A549 (cell line): ENCODE measurements at regions not wholly inside any gene's neighbourhood (a gene's known extent, or its start where the extent isn't known, plus 50 kb on each side); places are given as distances from the start of the nearest gene placed in this dataset.

Experiments
- ATAC-seq, 2 experiments: fragments of 200-7000 bp in 1 of 2; fragments of >200 bp in 1 of 2; cut with Nextera tagmentation in 1 of 2; cut with Tn5 transposase in 1 of 2; 3 replicates each; pipeline versions ENCODE4 v1.8.0 to v1.9.1; 2018 to 2020; ENCODE audit warnings: mild to moderate bottlenecking in 1 of 2, moderate library complexity in 1 of 2
- CTCF ChIA-PET: fragments of 300-600 bp; sonication (Branson Sonifier 250); formaldehyde crosslinking; extraction: SDS; loops from one replicate; lab custom pipeline; 2021; ENCODE audit warnings: antibody characterized with exemption, inconsistent platforms; lab: Yijun Ruan, JAX
- POLR2A ChIA-PET: fragments of 350-600 bp; formaldehyde crosslinking; extraction: SDS; loops from one replicate; lab custom pipeline; 2021; ENCODE audit warnings: antibody characterized with exemption, inconsistent platforms; lab: Yijun Ruan, JAX
- DNase-seq, 2 experiments: peaks; one replicate each; pipeline versions ENCODE4 v3.0.0 to v3.0.0-alpha.2; 2011 to 2016; ENCODE audit warnings: low read depth in 1 of 2, low spot score in 1 of 2
- FAIRE-seq: peaks from 2 replicates; lab custom pipeline; 2011; peaks lifted over from hg19 to GRCh38; lab: Jason Lieb, UNC
- H3K27ac ChIP-seq, 2 experiments: fragments of >200 bp; sonication (Bioruptor Twin); formaldehyde crosslinking; 3 replicates each; pipeline ENCODE4 v1.5.1; 2016 to 2017
- H3K4me1 ChIP-seq: fragments of >200 bp; sonication (Bioruptor Twin); formaldehyde crosslinking; 3 replicates; pipeline ENCODE4 v1.6.1; 2016
- H3K4me2 ChIP-seq: fragments of >200 bp; sonication (Bioruptor Twin); formaldehyde crosslinking; 3 replicates; pipeline ENCODE4 v1.6.1; 2016
- H3K4me3 ChIP-seq: fragments of >200 bp; sonication (Bioruptor Twin); formaldehyde crosslinking; 3 replicates; pipeline ENCODE4 v1.5.1; 2016
- H3K9me3 ChIP-seq: fragments of >200 bp; sonication (Bioruptor Twin); formaldehyde crosslinking; 3 replicates; pipeline ENCODE4 v1.6.1; 2016
- CEBPB ChIP-seq, 2 experiments: fragments of >200 bp in 1 of 2; sonication (Bioruptor Twin) in 1 of 2; formaldehyde crosslinking in 1 of 2; IDR thresholded peaks; 2 replicates each; pipeline ENCODE4 v1.6.1; 2012 to 2016
- CHD2 ChIP-seq: fragments of 150-350 bp; IDR thresholded peaks from 2 replicates; pipeline ENCODE4 v1.6.1; 2014; ENCODE audit warnings: low read length; ENCODE audit not compliant: partially characterized antibody
- CHD4 ChIP-seq: fragments of 200-600 bp; sonication (generic); IDR thresholded peaks from 2 replicates; pipeline ENCODE4 v1.6.1; 2016; ENCODE audit warnings: antibody characterized with exemption, mild to moderate bottlenecking, borderline replicate concordance
- EHF ChIP-seq: fragments of 250-450 bp; sonication (Bioruptor Pico); IDR thresholded peaks from 2 replicates; pipeline ENCODE4 v1.5.0; 2020; ENCODE audit warnings: mild to moderate bottlenecking
- EHMT2 ChIP-seq: fragments of 200-600 bp; sonication (generic); IDR thresholded peaks from 2 replicates; pipeline ENCODE4 v1.6.1; 2016; ENCODE audit warnings: antibody characterized with exemption, low read depth, mild to moderate bottlenecking, moderate library complexity
- GATA3 ChIP-seq: IDR thresholded peaks from 2 replicates; pipeline ENCODE4 v1.6.1; 2012; ENCODE audit warnings: borderline replicate concordance
- HDAC2 ChIP-seq: fragments of 200-600 bp; sonication (generic); IDR thresholded peaks from 2 replicates; pipeline ENCODE4 v1.6.1; 2016
- HEYL ChIP-seq: fragments of 250-450 bp; sonication (Bioruptor Pico); IDR thresholded peaks from 2 replicates; pipeline ENCODE4 v1.8.0; 2021; ENCODE audit warnings: mild to moderate bottlenecking, moderate library complexity
- HOXA7 ChIP-seq: fragments of 250-450 bp; sonication (Bioruptor Pico); IDR thresholded peaks from 2 replicates; pipeline ENCODE4 v1.5.0; 2020; ENCODE audit warnings: mild to moderate bottlenecking, moderate library complexity
- JUN ChIP-seq, 2 experiments: fragments of >200 bp; sonication (Bioruptor Twin); formaldehyde crosslinking; IDR thresholded peaks; 2 replicates in 1 of 2; 3 replicates in 1 of 2; pipeline ENCODE4 v1.6.1; 2016 to 2017
- JUNB ChIP-seq: fragments of >200 bp; sonication (Bioruptor Twin); formaldehyde crosslinking; IDR thresholded peaks from 2 replicates; pipeline ENCODE4 v1.6.1; 2016
- MAFK ChIP-seq: fragments of 450-650 bp; IDR thresholded peaks from 2 replicates; pipeline ENCODE4 v1.6.1; 2014; ENCODE audit not compliant: partially characterized antibody
- NFE2L2 ChIP-seq: fragments of 150-350 bp; conservative IDR thresholded peaks from 2 replicates; pipeline ENCODE4 v1.6.1; 2014; ENCODE audit warnings: low read length
- POLR2AphosphoS2 ChIP-seq: conservative IDR thresholded peaks from 2 replicates; pipeline ENCODE4 v1.6.1; 2012; ENCODE audit warnings: low read length, improper control_type of control experiment, inconsistent platforms
- RCOR1 ChIP-seq: fragments of 150-350 bp; IDR thresholded peaks from 2 replicates; pipeline ENCODE4 v1.6.1; 2014; ENCODE audit warnings: antibody characterized with exemption, low read length, low read depth
- SMC3 ChIP-seq: fragments of >200 bp; sonication (Bioruptor Twin); formaldehyde crosslinking; IDR thresholded peaks from 3 replicates; pipeline ENCODE4 v1.6.1; 2018; ENCODE audit warnings: inconsistent platforms
- TFCP2L1 ChIP-seq: fragments of 250-450 bp; sonication (Bioruptor Pico); IDR thresholded peaks from 2 replicates; pipeline ENCODE4 v1.5.0; 2021; ENCODE audit warnings: mild to moderate bottlenecking
- TP53 ChIP-seq: fragments of 250-450 bp; sonication (Bioruptor Pico); IDR thresholded peaks from 2 replicates; pipeline ENCODE4 v1.5.0; 2021; ENCODE audit warnings: mild to moderate bottlenecking, moderate library complexity
- ZC3H11A ChIP-seq: fragments of 450-650 bp; IDR thresholded peaks from 2 replicates; pipeline ENCODE4 v1.6.1; 2014; ENCODE audit warnings: antibody characterized with exemption, mild to moderate bottlenecking
- ZFP36 ChIP-seq: fragments of 450-650 bp; IDR thresholded peaks from 2 replicates; pipeline ENCODE4 v1.6.1; 2014; ENCODE audit warnings: borderline replicate concordance; ENCODE audit not compliant: partially characterized antibody
- ZSCAN20 ChIP-seq: fragments of 250-450 bp; sonication (Bioruptor Pico); IDR thresholded peaks from 2 replicates; pipeline ENCODE4 v1.8.0; 2022; ENCODE audit warnings: mild to moderate bottlenecking, moderate library complexity
- WGBS: methylation state at CpG from one replicate; pipeline ENCODE4 v1.1.6; 2017; ENCODE audit errors: missing lambda C conversion rate; 5-methylcytosine and 5-hydroxymethylcytosine counted together
- TF ChIP-seq, protein P1 (sequence below): fragments of 150-350 bp; IDR thresholded peaks from 2 replicates; pipeline ENCODE4 v1.6.1; 2014; ENCODE audit warnings: low read depth, mild to moderate bottlenecking, low read length
- TF ChIP-seq, protein P2 (sequence below): fragments of 450-650 bp; IDR thresholded peaks from 2 replicates; pipeline ENCODE4 v1.6.1; 2014; ENCODE audit warnings: antibody characterized with exemption
- TF ChIP-seq, protein P3 (sequence below): IDR thresholded peaks from 2 replicates; pipeline ENCODE4 v1.6.1; 2012
- TF ChIP-seq, protein P4 (sequence below): fragments of 200-600 bp; sonication (generic); IDR thresholded peaks from 2 replicates; pipeline ENCODE4 v1.6.1; 2016; ENCODE audit warnings: antibody characterized with exemption, mild to moderate bottlenecking, moderate library complexity
- TF ChIP-seq, protein P5 (sequence below): fragments of 250-450 bp; sonication (Bioruptor Pico); IDR thresholded peaks from 2 replicates; pipeline ENCODE4 v1.5.0; 2021; ENCODE audit warnings: mild to moderate bottlenecking, moderate library complexity, borderline replicate concordance

DNA sequence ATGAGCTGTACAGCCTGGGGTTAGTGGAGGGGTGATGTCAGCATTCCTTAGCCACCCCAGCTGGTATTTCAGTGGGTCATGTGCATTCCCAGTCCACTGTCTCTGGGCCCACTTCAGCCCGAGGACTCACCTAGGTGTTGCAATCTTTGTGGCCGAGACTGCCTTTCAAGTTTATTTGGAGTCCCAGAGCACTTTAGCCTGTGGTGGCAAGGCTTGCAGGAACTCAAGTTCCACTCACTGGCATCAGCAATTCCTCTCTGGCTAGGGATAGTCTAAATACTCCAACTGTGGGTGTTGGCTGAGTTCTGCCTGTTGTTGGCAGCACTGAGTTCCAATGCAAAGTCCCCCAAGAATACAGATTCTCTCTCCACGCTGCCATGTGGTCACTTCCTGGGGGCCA lies 191.6 kb upstream of the PGR start:
- TF ChIP-seq ZC3H11A (no peak), NFE2L2 (no peak), JUN (IDR thresholded peaks at IDR 0.05) (no peak), SMC3 (no peak), TFCP2L1 (CRISPR knock-in tag) (no peak)
- TF ChIP-seq, all 56 proteins: peak for 0
- 7% methylated on average over 2 of the region's 3 CpGs for WGBS
- CTCF ChIA-PET = no interaction called here
- FAIRE-seq (no peak), DNase-seq (no peak), ATAC-seq (no peak)
- H3K27ac ChIP-seq = no peak overlapping the region
- no peaks in the 10 kb centered on the region for H3K4me1 ChIP-seq
- no peak overlapping the region for H3K4me3 ChIP-seq
- no peak overlapping the region for H3K4me2 ChIP-seq
- POLR2A ChIA-PET = no interaction called here
- H3K9me3 ChIP-seq = no peaks in the 10 kb centered on the region

DNA sequence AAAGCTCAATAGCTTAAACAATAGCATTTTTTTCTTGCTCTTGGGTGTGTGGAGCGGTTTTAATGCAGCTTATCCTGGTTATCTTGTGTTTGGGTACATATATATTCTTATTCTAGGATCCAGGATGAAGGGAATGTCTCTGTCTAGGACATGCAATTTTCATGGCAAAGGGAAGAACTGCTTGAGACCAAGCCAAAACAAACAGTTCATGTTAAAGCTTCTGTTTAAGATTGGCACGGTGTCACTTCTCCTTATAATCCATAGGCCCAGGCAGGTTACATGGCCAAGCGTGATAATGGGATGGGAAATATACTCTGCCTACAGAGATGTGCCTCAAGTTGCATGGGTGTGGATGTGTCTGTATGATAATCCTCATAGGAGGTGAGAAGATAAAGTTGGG lies 177.1 kb upstream of the PGR start:
- ChIA-PET POLR2A (no interaction called here), CTCF (no interaction called here)
- WGBS = 25% methylated on average over 3 of the region's 3 CpGs
- Histone ChIP-seq H3K27ac (no peak overlapping the region), H3K4me3 (no peak overlapping the region), H3K4me2 (no peak overlapping the region), H3K4me1 (no peaks in the 10 kb centered on the region), H3K9me3 (no peaks in the 10 kb centered on the region)
- no peak for DNase-seq
- ATAC-seq = no peak
- no peak for FAIRE-seq
- no peak for TF ChIP-seq POLR2AphosphoS2
- TF ChIP-seq HDAC2 = no peak
- no peak for TF ChIP-seq HOXA7 (CRISPR knock-in tag)
- TF ChIP-seq CHD2 = no peak
- no peak for TF ChIP-seq TP53 (CRISPR knock-in tag)
- TF ChIP-seq MAFK = no peak
- TF ChIP-seq EHMT2 = no peak
- TF ChIP-seq CHD4 = no peak
- no peak for TF ChIP-seq TFCP2L1 (CRISPR knock-in tag)
- TF ChIP-seq, protein P1, sequence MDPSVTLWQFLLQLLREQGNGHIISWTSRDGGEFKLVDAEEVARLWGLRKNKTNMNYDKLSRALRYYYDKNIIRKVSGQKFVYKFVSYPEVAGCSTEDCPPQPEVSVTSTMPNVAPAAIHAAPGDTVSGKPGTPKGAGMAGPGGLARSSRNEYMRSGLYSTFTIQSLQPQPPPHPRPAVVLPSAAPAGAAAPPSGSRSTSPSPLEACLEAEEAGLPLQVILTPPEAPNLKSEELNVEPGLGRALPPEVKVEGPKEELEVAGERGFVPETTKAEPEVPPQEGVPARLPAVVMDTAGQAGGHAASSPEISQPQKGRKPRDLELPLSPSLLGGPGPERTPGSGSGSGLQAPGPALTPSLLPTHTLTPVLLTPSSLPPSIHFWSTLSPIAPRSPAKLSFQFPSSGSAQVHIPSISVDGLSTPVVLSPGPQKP = no peak
- TF ChIP-seq, protein P2, sequence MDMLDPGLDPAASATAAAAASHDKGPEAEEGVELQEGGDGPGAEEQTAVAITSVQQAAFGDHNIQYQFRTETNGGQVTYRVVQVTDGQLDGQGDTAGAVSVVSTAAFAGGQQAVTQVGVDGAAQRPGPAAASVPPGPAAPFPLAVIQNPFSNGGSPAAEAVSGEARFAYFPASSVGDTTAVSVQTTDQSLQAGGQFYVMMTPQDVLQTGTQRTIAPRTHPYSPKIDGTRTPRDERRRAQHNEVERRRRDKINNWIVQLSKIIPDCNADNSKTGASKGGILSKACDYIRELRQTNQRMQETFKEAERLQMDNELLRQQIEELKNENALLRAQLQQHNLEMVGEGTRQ = no peak
- TF ChIP-seq HEYL (CRISPR knock-in tag) = no peak
- no peak for TF ChIP-seq RCOR1
- TF ChIP-seq, protein P3, sequence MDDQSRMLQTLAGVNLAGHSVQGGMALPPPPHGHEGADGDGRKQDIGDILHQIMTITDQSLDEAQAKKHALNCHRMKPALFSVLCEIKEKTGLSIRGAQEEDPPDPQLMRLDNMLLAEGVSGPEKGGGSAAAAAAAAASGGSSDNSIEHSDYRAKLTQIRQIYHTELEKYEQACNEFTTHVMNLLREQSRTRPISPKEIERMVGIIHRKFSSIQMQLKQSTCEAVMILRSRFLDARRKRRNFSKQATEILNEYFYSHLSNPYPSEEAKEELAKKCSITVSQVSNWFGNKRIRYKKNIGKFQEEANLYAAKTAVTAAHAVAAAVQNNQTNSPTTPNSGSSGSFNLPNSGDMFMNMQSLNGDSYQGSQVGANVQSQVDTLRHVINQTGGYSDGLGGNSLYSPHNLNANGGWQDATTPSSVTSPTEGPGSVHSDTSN = no peak
- no peak for TF ChIP-seq ZSCAN20 (CRISPR knock-in tag)
- TF ChIP-seq EHF (CRISPR knock-in tag) = no peak

DNA sequence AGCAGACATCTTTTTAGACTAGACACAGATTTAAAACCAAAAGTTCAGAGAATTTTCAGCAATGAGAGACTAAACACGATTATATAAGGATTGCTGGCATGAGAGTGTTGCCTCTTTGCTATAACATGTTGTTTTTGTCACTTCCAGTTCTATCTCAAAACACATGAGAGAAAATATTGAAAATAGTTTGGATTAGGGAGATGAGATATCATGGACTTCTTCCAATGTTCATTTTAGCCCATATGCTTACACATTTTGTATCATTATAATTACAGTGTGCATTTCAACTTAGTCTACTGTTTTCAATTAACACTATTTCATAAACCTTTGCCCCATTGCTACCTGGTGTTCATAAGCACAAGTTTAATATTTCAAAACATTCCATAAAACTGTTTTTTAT lies 175.9 kb upstream of the PGR start:
- Histone ChIP-seq H3K27ac (no peak overlapping the region), H3K4me3 (no peak overlapping the region), H3K4me2 (no peak overlapping the region), H3K9me3 (no peaks in the 10 kb centered on the region), H3K4me1 (no peaks in the 10 kb centered on the region)
- TF ChIP-seq RCOR1 (no peak), CEBPB (IDR thresholded peaks at IDR 0.05) (no peak), CHD4 (no peak), GATA3 (no peak), HEYL (CRISPR knock-in tag) (no peak), TP53 (CRISPR knock-in tag) (no peak), ZFP36 (no peak), ZSCAN20 (CRISPR knock-in tag) (no peak), JUNB (no peak)
- TF ChIP-seq, protein P4, sequence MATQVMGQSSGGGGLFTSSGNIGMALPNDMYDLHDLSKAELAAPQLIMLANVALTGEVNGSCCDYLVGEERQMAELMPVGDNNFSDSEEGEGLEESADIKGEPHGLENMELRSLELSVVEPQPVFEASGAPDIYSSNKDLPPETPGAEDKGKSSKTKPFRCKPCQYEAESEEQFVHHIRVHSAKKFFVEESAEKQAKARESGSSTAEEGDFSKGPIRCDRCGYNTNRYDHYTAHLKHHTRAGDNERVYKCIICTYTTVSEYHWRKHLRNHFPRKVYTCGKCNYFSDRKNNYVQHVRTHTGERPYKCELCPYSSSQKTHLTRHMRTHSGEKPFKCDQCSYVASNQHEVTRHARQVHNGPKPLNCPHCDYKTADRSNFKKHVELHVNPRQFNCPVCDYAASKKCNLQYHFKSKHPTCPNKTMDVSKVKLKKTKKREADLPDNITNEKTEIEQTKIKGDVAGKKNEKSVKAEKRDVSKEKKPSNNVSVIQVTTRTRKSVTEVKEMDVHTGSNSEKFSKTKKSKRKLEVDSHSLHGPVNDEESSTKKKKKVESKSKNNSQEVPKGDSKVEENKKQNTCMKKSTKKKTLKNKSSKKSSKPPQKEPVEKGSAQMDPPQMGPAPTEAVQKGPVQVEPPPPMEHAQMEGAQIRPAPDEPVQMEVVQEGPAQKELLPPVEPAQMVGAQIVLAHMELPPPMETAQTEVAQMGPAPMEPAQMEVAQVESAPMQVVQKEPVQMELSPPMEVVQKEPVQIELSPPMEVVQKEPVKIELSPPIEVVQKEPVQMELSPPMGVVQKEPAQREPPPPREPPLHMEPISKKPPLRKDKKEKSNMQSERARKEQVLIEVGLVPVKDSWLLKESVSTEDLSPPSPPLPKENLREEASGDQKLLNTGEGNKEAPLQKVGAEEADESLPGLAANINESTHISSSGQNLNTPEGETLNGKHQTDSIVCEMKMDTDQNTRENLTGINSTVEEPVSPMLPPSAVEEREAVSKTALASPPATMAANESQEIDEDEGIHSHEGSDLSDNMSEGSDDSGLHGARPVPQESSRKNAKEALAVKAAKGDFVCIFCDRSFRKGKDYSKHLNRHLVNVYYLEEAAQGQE = no peak
- TF ChIP-seq, protein P3 = no peak
- TF ChIP-seq, protein P5, sequence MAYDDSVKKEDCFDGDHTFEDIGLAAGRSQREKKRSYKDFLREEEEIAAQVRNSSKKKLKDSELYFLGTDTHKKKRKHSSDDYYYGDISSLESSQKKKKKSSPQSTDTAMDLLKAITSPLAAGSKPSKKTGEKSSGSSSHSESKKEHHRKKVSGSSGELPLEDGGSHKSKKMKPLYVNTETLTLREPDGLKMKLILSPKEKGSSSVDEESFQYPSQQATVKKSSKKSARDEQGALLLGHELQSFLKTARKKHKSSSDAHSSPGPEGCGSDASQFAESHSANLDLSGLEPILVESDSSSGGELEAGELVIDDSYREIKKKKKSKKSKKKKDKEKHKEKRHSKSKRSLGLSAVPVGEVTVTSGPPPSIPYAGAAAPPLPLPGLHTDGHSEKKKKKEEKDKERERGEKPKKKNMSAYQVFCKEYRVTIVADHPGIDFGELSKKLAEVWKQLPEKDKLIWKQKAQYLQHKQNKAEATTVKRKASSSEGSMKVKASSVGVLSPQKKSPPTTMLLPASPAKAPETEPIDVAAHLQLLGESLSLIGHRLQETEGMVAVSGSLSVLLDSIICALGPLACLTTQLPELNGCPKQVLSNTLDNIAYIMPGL (CRISPR knock-in tag) = no peak
- FAIRE-seq (no peak), ATAC-seq (no peak), DNase-seq (no peak)
- WGBS = 0% methylated on average over 1 of the region's 1 CpG
- ChIA-PET CTCF (no interaction called here), POLR2A (no interaction called here)
